Astrocyte of the cerebellum (primary cell): ENCODE measurements at regions not wholly inside any gene's neighbourhood (a gene's known extent, or its start where the extent isn't known, plus 50 kb on each side); places are given as distances from the start of the nearest gene placed in this dataset.

Experiments
- DNase-seq: peaks from one replicate; pipeline ENCODE4 v3.0.0-alpha.2; 2011; ENCODE audit warnings: low read depth
- H3K4me3 ChIP-seq: 2 replicates; pipeline ENCODE4 v1.5.1; 2011; ENCODE audit warnings: mild to moderate bottlenecking, low read depth, low read length, moderate library complexity
- in situ Hi-C: cut with HindIII; loops from 2 replicates; pipeline ENCODE4 v1.10.0; 2017; ENCODE audit warnings: low sequenced_read_pairs
- TF ChIP-seq, protein P1 (sequence below): IDR thresholded peaks from 2 replicates; pipeline ENCODE4 v1.5.1; 2012; ENCODE audit warnings: low read length, low read depth, moderate library complexity, mild to moderate bottlenecking; ENCODE audit errors: missing control alignments

DNA sequence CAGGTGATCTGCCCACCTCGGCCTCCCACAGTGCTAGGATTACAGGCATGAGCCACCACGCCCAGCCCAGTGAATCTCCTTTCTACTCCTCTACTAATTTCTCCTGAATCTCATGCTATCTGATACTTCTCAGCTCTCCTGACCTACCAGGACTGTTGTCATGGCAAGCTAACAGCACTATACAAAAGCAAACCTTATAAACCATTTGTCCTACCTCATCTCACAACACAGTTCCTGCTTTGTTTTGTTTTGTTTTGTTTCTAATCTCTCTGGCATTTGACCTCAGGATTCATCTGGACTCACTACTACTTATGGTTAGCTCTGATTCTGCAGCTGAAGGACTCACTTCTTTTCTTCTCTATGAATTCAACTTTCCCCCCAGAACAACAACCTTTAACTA lies 734.8 kb downstream of the TLE1 start:
- TF ChIP-seq, protein P1, sequence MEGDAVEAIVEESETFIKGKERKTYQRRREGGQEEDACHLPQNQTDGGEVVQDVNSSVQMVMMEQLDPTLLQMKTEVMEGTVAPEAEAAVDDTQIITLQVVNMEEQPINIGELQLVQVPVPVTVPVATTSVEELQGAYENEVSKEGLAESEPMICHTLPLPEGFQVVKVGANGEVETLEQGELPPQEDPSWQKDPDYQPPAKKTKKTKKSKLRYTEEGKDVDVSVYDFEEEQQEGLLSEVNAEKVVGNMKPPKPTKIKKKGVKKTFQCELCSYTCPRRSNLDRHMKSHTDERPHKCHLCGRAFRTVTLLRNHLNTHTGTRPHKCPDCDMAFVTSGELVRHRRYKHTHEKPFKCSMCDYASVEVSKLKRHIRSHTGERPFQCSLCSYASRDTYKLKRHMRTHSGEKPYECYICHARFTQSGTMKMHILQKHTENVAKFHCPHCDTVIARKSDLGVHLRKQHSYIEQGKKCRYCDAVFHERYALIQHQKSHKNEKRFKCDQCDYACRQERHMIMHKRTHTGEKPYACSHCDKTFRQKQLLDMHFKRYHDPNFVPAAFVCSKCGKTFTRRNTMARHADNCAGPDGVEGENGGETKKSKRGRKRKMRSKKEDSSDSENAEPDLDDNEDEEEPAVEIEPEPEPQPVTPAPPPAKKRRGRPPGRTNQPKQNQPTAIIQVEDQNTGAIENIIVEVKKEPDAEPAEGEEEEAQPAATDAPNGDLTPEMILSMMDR: no peak
- H3K4me3 ChIP-seq: no peak overlapping the region
- in situ Hi-C loops: no loop called here
- DNase-seq: no peak

DNA sequence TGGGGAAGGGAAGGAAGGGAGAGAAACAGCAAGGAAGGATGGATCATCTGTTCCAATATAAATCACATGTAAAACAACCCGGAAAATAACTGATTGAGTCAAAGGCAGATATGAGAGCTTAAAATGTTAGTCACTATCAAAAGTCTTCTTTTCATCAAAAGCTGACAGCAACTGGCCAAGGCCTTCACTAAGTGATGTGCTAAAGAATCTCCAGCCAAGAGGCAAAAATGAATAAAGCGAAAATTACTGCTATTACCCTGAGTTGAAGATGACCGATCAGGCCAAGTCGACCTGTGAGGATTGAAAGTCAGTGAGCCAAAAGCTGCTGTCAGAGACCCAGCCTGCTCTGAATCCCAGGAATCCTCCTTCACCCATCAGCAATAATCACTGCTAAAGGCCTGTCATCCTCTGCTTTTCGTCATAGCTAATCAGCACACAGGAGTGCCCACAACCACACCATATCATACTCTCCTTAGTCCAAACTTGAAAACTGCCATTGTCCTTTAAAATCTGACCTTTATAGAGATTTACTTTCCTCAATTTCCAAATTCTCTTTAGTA lies 736.9 kb downstream of the TLE1 start:
- H3K4me3 ChIP-seq: no peak overlapping the region
- TF ChIP-seq, protein P1: no peak
- no peak for DNase-seq
- in situ Hi-C loops: no loop called here

DNA sequence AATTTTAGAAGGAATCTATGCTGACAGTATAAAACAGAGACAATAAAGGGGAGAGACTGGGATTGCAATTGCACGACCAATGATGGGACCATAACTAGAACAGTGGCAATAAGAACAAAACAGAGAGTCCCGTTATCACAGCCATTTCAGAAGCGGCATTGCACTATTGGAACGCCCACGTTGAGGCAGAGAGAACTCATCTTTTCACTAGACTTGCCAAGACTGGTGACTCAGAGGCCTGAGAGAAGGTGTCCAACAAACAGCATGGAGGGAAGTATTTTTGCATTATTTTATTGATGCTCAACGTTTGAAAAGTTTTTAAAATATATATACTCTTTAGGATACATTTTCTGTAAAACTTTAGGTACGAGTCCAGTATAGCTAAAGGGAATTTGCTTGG lies 737.7 kb downstream of the TLE1 start:
- TF ChIP-seq, protein P1: no peak
- no peak for DNase-seq
- in situ Hi-C loops: no loop called here
- no peak overlapping the region for H3K4me3 ChIP-seq

DNA sequence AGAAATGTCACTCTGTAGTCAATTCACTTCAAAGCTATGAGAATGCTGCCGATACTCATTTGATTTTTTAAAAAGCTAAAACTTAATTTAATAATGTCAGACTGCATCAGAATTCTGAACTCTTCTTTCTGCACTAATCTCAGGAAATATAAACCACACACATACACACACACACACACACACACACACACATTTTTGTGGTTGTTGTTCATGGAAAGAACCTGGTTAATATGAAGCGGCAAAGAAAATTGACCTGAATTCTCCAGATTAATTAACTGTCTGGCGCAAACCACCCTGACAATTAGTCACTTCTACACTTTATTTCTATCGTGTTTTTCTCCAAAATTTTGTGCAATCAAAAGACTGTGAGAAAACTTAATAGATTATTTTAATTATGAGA lies 740.5 kb downstream of the TLE1 start:
- DNase-seq: no peak
- in situ Hi-C loops: no loop called here
- no peak overlapping the region for H3K4me3 ChIP-seq
- TF ChIP-seq, protein P1: no peak

DNA sequence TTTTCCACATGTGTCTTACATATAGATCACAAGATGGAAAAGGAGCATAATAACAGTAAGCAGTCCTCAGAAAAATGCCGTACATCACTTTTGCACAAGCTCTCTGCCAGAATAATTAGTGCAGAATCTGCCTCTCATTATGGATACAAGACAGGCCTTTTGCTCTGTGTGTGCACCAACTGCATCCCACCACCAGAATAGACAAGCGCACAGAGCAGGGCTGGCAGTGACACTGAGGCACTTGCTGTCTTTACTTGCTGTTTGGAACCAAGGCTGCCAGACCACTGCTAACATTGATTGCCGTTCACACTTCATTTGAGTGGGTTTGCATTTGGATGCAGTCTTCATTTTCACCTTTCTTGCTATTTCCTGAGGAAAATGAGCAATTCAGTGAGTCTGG lies 741.3 kb downstream of the TLE1 start:
- DNase-seq: no peak
- no peak overlapping the region for H3K4me3 ChIP-seq
- TF ChIP-seq, protein P1: no peak
- in situ Hi-C loops: no loop called here

DNA sequence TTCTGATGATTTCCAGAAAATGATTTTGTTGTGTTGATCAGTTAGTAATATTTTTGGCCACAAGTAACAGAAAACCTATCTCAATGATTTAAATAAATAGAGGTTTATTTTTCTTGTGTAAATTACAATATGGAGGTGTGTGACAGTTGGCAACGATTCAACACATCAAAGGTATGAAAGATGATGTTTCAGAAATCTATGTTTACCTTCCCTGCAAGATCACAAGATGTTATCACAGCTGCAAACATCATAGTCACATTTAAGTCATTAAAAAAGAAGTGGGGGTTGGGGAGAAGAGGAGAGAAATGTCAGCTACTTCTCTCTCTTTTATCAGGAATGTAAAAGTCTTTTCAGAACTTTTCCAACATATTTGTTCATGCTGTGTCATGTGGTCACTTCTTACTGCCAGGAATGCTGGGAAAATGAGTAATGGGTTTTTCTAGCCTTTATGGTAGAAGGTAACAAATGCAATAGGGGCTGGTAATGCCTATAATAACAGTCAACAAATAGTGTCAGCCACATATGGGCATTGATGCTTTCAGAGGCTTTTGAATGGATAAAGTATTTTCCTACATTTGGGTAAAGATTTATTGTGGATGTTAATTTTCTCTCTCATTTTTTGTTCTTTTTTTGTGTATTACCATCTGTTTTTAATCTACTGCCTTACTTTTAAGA lies 742.7 kb downstream of the TLE1 start:
- H3K4me3 ChIP-seq: no peak overlapping the region
- in situ Hi-C loops: no loop called here
- TF ChIP-seq, protein P1: no peak
- DNase-seq: no peak
